ENCODE measurements at regions not wholly inside any gene's neighbourhood (a gene's known extent, or its start where the extent isn't known, plus 50 kb on each side); places are given as distances from the start of the nearest gene placed in this dataset.

GRCh38 chr4:184293552-184293951 lies 75.9 kb upstream of the ENPP6 start:
- Histone ChIP-seq H3K36me3 (ENCODE audit: control insufficient read depth, insufficient read depth, low read length) (no peaks in the 10 kb centered on the region), H3K9me1 (ENCODE audit: control insufficient read depth, insufficient read depth, low read length) (no peaks in the 10 kb centered on the region), H3K4me3 (no peak overlapping the region), H3K9ac (ENCODE audit: insufficient read depth in 1 of 2, low read depth in 2 of 2, low read length in 2 of 2) (no peak overlapping the region), H3K9me3 (replicated peaks; ENCODE audit: control insufficient read depth, insufficient read depth, low read depth, low read length) (no peaks in the 10 kb centered on the region), H3K79me2 (ENCODE audit: control insufficient read depth, insufficient read depth, low read length) (no peaks in the 10 kb centered on the region), H2AFZ (ENCODE audit: low read depth, low read length) (no peak overlapping the region), H3K27ac (ENCODE audit: extremely low read depth, low read depth, low read length) (no peak overlapping the region), H4K20me1 (replicated peaks; ENCODE audit: control insufficient read depth, insufficient read depth, low read length) (no peaks in the 10 kb centered on the region), H3K4me1 (replicated peaks in 1 of 2; ENCODE audit: control insufficient read depth in 2 of 2, insufficient read depth in 2 of 2, low read length in 2 of 2) (no peaks in the 10 kb centered on the region; a peak in 1 of 5 replicates), H3K4me2 (ENCODE audit: insufficient read depth, low read length) (no peak overlapping the region), H3K27me3 (ENCODE audit: control insufficient read depth in 2 of 2, insufficient read depth in 2 of 2, low read length in 2 of 2) (no peaks in the 10 kb centered on the region)
- intact Hi-C loops (cut with micrococcal nuclease): no loop called here
- DNase-seq (ENCODE audit: extremely low read depth in 1 of 4, low spot score in 3 of 4): no peak
- WGBS (ENCODE audit: insufficient coverage, low coverage, missing lambda C conversion rate): 38% methylated on average over 6 of the region's 6 CpGs
- peak; percentile 27; the same call in 1 of the 2 replicates for TF ChIP-seq RFX1 (IDR thresholded peaks at IDR 0.05)
- TF ChIP-seq PRDM10 (IDR thresholded peaks at IDR 0.05; ENCODE audit: partially characterized antibody): no peak
- no TSS peak for BruUV-seq (replicated peaks)
- ChIA-PET CTCF (ENCODE audit: low intra/inter-chr PET ratio) (no interaction called here), POLR2A (interaction anchor here (1.0 kb wide), 1 partner anchor 355 kb away, joined by 6 read pairs; no protein-coding TSS in a partner anchor)
- in situ Hi-C loops (cut with MboI): no loop called here
- FAIRE-seq: no peak
- no peak for ATAC-seq

Measured in K562 (cell line).